ENCODE measurements at regions not wholly inside any gene's neighbourhood (a gene's known extent, or its start where the extent isn't known, plus 50 kb on each side); places are given as distances from the start of the nearest gene placed in this dataset.

GRCh38 chr7:20870977-20871376 is 84.3 kb upstream of the SP8 start:
- no peak overlapping the region for H3K27ac ChIP-seq

GRCh38 chr7:20892776-20893175 is 106.1 kb upstream of the SP8 start:
- H3K4me1 ChIP-seq, result no peaks in the 10 kb centered on the region
- no peak overlapping the region for H3K9ac ChIP-seq
- H3K9me3 ChIP-seq (ENCODE audit: low read depth), result peaks cover 2% of the 10 kb centered on the region
- no peaks in the 10 kb centered on the region for H4K20me1 ChIP-seq (ENCODE audit: low read depth)
- Mint-ChIP-seq H3K4me3 (no peak overlapping the region), H3K9me3 (peaks cover 11% of the 10 kb centered on the region), H3K27me3 (ENCODE audit: insufficient read depth, low read depth) (peaks cover 2% of the 10 kb centered on the region), H3K4me1 (no peaks in the 10 kb centered on the region), H3K36me3 (peaks cover 1% of the 10 kb centered on the region), H3K27ac (no peak overlapping the region)
- TF ChIP-seq EZH2phosphoT487 (IDR thresholded peaks at IDR 0.05) (no peak), CTCF (IDR thresholded peaks at IDR 0.05) (no peak), EZH2 (IDR thresholded peaks at IDR 0.05) (no peak)
- H3K79me2 ChIP-seq (ENCODE audit: low read depth), result no peaks in the 10 kb centered on the region
- DNase-seq (ENCODE audit: low spot score), result no peak
- H3F3A ChIP-seq (ENCODE audit: low read depth), result no peaks in the 10 kb centered on the region
- no peak overlapping the region for H3K4me2 ChIP-seq
- H3K4me3 ChIP-seq, result no peak overlapping the region
- H3K36me3 ChIP-seq, result no peaks in the 10 kb centered on the region
- H3K27me3 ChIP-seq, result no peaks in the 10 kb centered on the region
- no peak overlapping the region for H3K27ac ChIP-seq
- no peak overlapping the region for H2AFZ ChIP-seq (replicated peaks)

More at GRCh38 chr7:20870977-20871376, 84.3 kb upstream of the SP8 start:
- Histone ChIP-seq H3K9ac (no peak overlapping the region), H3K4me3 (no peak overlapping the region), H3K9me3 (ENCODE audit: low read depth) (no peaks in the 10 kb centered on the region), H3F3A (ENCODE audit: low read depth) (peaks cover 4% of the 10 kb centered on the region), H4K20me1 (ENCODE audit: low read depth) (no peaks in the 10 kb centered on the region), H3K79me2 (ENCODE audit: low read depth) (no peaks in the 10 kb centered on the region), H3K27me3 (no peaks in the 10 kb centered on the region), H3K4me1 (no peaks in the 10 kb centered on the region), H2AFZ (replicated peaks) (no peak overlapping the region), H3K4me2 (no peak overlapping the region), H3K36me3 (no peaks in the 10 kb centered on the region)
- no peak overlapping the region for H3K4me3 Mint-ChIP-seq
- no peak overlapping the region for H3K27ac Mint-ChIP-seq
- DNase-seq (ENCODE audit: low spot score), result no peak
- no peaks in the 10 kb centered on the region for H3K4me1 Mint-ChIP-seq
- H3K27me3 Mint-ChIP-seq (ENCODE audit: insufficient read depth, low read depth), result peaks cover 5% of the 10 kb centered on the region
- H3K9me3 Mint-ChIP-seq, result no peaks in the 10 kb centered on the region
- H3K36me3 Mint-ChIP-seq, result no peaks in the 10 kb centered on the region
- no peak for TF ChIP-seq EZH2 (IDR thresholded peaks at IDR 0.05)
- no peak for TF ChIP-seq CTCF (IDR thresholded peaks at IDR 0.05)
- no peak for TF ChIP-seq EZH2phosphoT487 (IDR thresholded peaks at IDR 0.05)

GRCh38 chr7:20894806-20895205 is 108.1 kb upstream of the SP8 start:
- H2AFZ ChIP-seq (replicated peaks), result no peak overlapping the region
- no peaks in the 10 kb centered on the region for H3K36me3 ChIP-seq
- H4K20me1 ChIP-seq (ENCODE audit: low read depth), result no peaks in the 10 kb centered on the region
- no peak overlapping the region for H3K4me3 ChIP-seq
- no peaks in the 10 kb centered on the region for H3K36me3 Mint-ChIP-seq
- no peak for DNase-seq (ENCODE audit: low spot score)
- no peak for TF ChIP-seq EZH2 (IDR thresholded peaks at IDR 0.05)
- TF ChIP-seq CTCF (IDR thresholded peaks at IDR 0.05), result no peak
- no peak for TF ChIP-seq EZH2phosphoT487 (IDR thresholded peaks at IDR 0.05)
- H3K9me3 Mint-ChIP-seq, result no peaks in the 10 kb centered on the region
- no peak overlapping the region for H3K9ac ChIP-seq
- H3K9me3 ChIP-seq (ENCODE audit: low read depth), result no peaks in the 10 kb centered on the region
- no peak overlapping the region for H3K4me3 Mint-ChIP-seq
- H3K27me3 ChIP-seq, result no peaks in the 10 kb centered on the region
- H3K4me1 ChIP-seq, result peaks cover 6% of the 10 kb centered on the region
- no peak overlapping the region for H3K27ac Mint-ChIP-seq
- H3K79me2 ChIP-seq (ENCODE audit: low read depth), result no peaks in the 10 kb centered on the region
- H3F3A ChIP-seq (ENCODE audit: low read depth), result no peaks in the 10 kb centered on the region
- H3K4me2 ChIP-seq, result no peak overlapping the region
- no peaks in the 10 kb centered on the region for H3K4me1 Mint-ChIP-seq
- no peaks in the 10 kb centered on the region for H3K27me3 Mint-ChIP-seq (ENCODE audit: insufficient read depth, low read depth)
- H3K27ac ChIP-seq, result no peak overlapping the region

Data from neural progenitor cell (in vitro differentiated cells).